WTC11 (cell line): ENCODE measurements at regions not wholly inside any gene's neighbourhood (a gene's known extent, or its start where the extent isn't known, plus 50 kb on each side); places are given as distances from the start of the nearest gene placed in this dataset.
"Not testable (repeated sequence)": the region's sequence is repeated elsewhere in the genome, so short reads cannot be mapped to it uniquely, and the experiment has no call there.

Experiments
- ATAC-seq: fragments of 200-7000 bp; cut with Tn5 transposase; 2 replicates; pipeline ENCODE4 v1.10.0; 2021; ENCODE audit warnings: mild to moderate bottlenecking, moderate library complexity
- CTCF ChIA-PET: fragments of 300-600 bp; sonication (Branson Sonifier 250); formaldehyde crosslinking; loops from one replicate; lab custom pipeline; 2021; ENCODE audit warnings: antibody characterized with exemption; lab: Charles Lee
- POLR2A ChIA-PET: fragments of 350-600 bp; sonication (Branson Sonifier 250); formaldehyde crosslinking; loops from one replicate; lab custom pipeline; 2021; ENCODE audit warnings: antibody characterized with exemption; lab: Charles Lee
- DNase-seq: peaks from one replicate; pipeline ENCODE4 v3.0.0; 2021; ENCODE audit warnings: low spot score
- H3K27ac Mint-ChIP-seq: 2 replicates; pipeline ENCODE4 v1.8.0; 2021; ENCODE audit warnings: mixed read lengths
- H3K27me3 Mint-ChIP-seq: 2 replicates; pipeline ENCODE4 v1.8.0; 2021; ENCODE audit warnings: low read depth, mild to moderate bottlenecking, moderate library complexity, mixed read lengths
- H3K36me3 Mint-ChIP-seq: 2 replicates; pipeline ENCODE4 v1.8.0; 2021; ENCODE audit warnings: mixed read lengths
- H3K4me1 Mint-ChIP-seq: 2 replicates; pipeline ENCODE4 v1.8.0; 2022; ENCODE audit warnings: mixed read lengths
- H3K4me3 Mint-ChIP-seq: 2 replicates; pipeline ENCODE4 v1.8.0; 2021; ENCODE audit warnings: mild to moderate bottlenecking, moderate library complexity, mixed read lengths
- H3K9me3 Mint-ChIP-seq: 2 replicates; pipeline ENCODE4 v1.8.0; 2021; ENCODE audit warnings: mixed read lengths
- CDX4 ChIP-seq: fragments of 250-450 bp; sonication (Bioruptor Pico); IDR thresholded peaks from 2 replicates; pipeline ENCODE4 v1.9.0; 2021; ENCODE audit warnings: moderate library complexity, mild to moderate bottlenecking, inconsistent platforms, borderline replicate concordance
- FOXP1 ChIP-seq: sonication (generic); formaldehyde crosslinking; IDR thresholded peaks from 2 replicates; pipeline ENCODE4 v1.8.0; 2022; ENCODE audit warnings: missing genetic modification reagents, mild to moderate bottlenecking, moderate library complexity, borderline replicate concordance
- IRF2 ChIP-seq: sonication (generic); formaldehyde crosslinking; IDR thresholded peaks from 2 replicates; pipeline ENCODE4 v1.8.0; 2022; ENCODE audit warnings: low read depth, missing genetic modification reagents, borderline replicate concordance
- MYBL2 ChIP-seq: sonication (generic); formaldehyde crosslinking; IDR thresholded peaks from 2 replicates; pipeline ENCODE4 v1.8.1; 2023; ENCODE audit warnings: mild to moderate bottlenecking, moderate library complexity, missing genetic modification reagents
- NFATC4 ChIP-seq: fragments of 250-450 bp; sonication (Bioruptor Pico); IDR thresholded peaks from 2 replicates; pipeline ENCODE4 v1.9.0; 2021; ENCODE audit warnings: mild to moderate bottlenecking
- NR1H2 ChIP-seq: sonication (generic); formaldehyde crosslinking; IDR thresholded peaks from 2 replicates; pipeline ENCODE4 v1.9.0; 2021; ENCODE audit warnings: mild to moderate bottlenecking, moderate library complexity, missing genetic modification reagents
- NR2C2 ChIP-seq: sonication (generic); formaldehyde crosslinking; IDR thresholded peaks from 2 replicates; pipeline ENCODE4 v1.8.0; 2022; ENCODE audit warnings: mild to moderate bottlenecking, missing genetic modification reagents
- SP1 ChIP-seq: sonication (generic); formaldehyde crosslinking; conservative IDR thresholded peaks from 2 replicates; pipeline ENCODE4 v1.8.1; 2022; ENCODE audit warnings: missing genetic modification reagents
- ZNF232 ChIP-seq: sonication (generic); formaldehyde crosslinking; IDR thresholded peaks from 2 replicates; pipeline ENCODE4 v1.8.0; 2022; ENCODE audit warnings: mild to moderate bottlenecking, missing genetic modification reagents
- TF ChIP-seq, protein P1 (sequence below): sonication (generic); formaldehyde crosslinking; IDR thresholded peaks from 2 replicates; pipeline ENCODE4 v1.8.1; 2022; ENCODE audit warnings: missing genetic modification reagents, borderline replicate concordance
- TF ChIP-seq, protein P2 (sequence below): sonication (generic); formaldehyde crosslinking; IDR thresholded peaks from 2 replicates; pipeline ENCODE4 v1.8.0; 2022; ENCODE audit warnings: mild to moderate bottlenecking, missing genetic modification reagents
- TF ChIP-seq, protein P3 (sequence below): sonication (generic); formaldehyde crosslinking; IDR thresholded peaks from 2 replicates; pipeline ENCODE4 v1.8.0; 2022; ENCODE audit warnings: mild to moderate bottlenecking, missing genetic modification reagents
- TF ChIP-seq, protein P4 (sequence below): sonication (generic); formaldehyde crosslinking; IDR thresholded peaks from 2 replicates; pipeline ENCODE4 v1.8.0; 2022; ENCODE audit warnings: mild to moderate bottlenecking, missing genetic modification reagents
- TF ChIP-seq, protein P5 (sequence below): fragments of 200-600 bp; IDR thresholded peaks from 2 replicates; pipeline ENCODE4 v1.8.0; 2022; ENCODE audit warnings: antibody characterized with exemption
- TF ChIP-seq, protein P6 (sequence below): fragments of 250-450 bp; sonication (Bioruptor Pico); IDR thresholded peaks from 2 replicates; pipeline ENCODE4 v1.9.0; 2021; ENCODE audit warnings: mild to moderate bottlenecking
- TF ChIP-seq, protein P7 (sequence below): fragments of 250-450 bp; sonication (Bioruptor Pico); IDR thresholded peaks from 2 replicates; pipeline ENCODE4 v1.9.0; 2021; ENCODE audit warnings: mild to moderate bottlenecking, borderline replicate concordance

- Mint-ChIP-seq H3K27ac (no peak overlapping the region), H3K27me3 (no peaks in the 10 kb centered on the region), H3K9me3 (peaks cover 29% of the 10 kb centered on the region), H3K4me3 (no peak overlapping the region), H3K4me1 (peaks cover 11% of the 10 kb centered on the region), H3K36me3 (peaks cover 15% of the 10 kb centered on the region)
- DNase-seq, result no peak
- ATAC-seq, result no peak
- ChIA-PET CTCF (no interaction called here), POLR2A (no interaction called here)
- TF ChIP-seq, protein P1, sequence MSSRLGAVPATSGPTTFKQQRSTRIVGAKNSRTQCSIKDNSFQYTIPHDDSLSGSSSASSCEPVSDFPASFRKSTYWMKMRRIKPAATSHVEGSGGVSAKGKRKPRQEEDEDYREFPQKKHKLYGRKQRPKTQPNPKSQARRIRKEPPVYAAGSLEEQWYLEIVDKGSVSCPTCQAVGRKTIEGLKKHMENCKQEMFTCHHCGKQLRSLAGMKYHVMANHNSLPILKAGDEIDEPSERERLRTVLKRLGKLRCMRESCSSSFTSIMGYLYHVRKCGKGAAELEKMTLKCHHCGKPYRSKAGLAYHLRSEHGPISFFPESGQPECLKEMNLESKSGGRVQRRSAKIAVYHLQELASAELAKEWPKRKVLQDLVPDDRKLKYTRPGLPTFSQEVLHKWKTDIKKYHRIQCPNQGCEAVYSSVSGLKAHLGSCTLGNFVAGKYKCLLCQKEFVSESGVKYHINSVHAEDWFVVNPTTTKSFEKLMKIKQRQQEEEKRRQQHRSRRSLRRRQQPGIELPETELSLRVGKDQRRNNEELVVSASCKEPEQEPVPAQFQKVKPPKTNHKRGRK (CRISPR knock-in tag), result no peak
- TF ChIP-seq NFATC4 (CRISPR knock-in tag), result no peak
- TF ChIP-seq, protein P2, sequence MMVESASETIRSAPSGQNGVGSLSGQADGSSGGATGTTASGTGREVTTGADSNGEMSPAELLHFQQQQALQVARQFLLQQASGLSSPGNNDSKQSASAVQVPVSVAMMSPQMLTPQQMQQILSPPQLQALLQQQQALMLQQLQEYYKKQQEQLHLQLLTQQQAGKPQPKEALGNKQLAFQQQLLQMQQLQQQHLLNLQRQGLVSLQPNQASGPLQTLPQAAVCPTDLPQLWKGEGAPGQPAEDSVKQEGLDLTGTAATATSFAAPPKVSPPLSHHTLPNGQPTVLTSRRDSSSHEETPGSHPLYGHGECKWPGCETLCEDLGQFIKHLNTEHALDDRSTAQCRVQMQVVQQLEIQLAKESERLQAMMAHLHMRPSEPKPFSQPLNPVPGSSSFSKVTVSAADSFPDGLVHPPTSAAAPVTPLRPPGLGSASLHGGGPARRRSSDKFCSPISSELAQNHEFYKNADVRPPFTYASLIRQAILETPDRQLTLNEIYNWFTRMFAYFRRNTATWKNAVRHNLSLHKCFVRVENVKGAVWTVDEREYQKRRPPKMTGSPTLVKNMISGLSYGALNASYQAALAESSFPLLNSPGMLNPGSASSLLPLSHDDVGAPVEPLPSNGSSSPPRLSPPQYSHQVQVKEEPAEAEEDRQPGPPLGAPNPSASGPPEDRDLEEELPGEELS, result no peak
- TF ChIP-seq NR1H2 (CRISPR knock-in tag), result no peak
- TF ChIP-seq CDX4, result no peak
- TF ChIP-seq, protein P3, sequence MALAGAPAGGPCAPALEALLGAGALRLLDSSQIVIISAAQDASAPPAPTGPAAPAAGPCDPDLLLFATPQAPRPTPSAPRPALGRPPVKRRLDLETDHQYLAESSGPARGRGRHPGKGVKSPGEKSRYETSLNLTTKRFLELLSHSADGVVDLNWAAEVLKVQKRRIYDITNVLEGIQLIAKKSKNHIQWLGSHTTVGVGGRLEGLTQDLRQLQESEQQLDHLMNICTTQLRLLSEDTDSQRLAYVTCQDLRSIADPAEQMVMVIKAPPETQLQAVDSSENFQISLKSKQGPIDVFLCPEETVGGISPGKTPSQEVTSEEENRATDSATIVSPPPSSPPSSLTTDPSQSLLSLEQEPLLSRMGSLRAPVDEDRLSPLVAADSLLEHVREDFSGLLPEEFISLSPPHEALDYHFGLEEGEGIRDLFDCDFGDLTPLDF, result no peak
Measured at GRCh38 chr3:118530350-118530922, 504.2 kb downstream of the IGSF11 start.

GRCh38 chr3:118530927-118531356, 503.7 kb downstream of the IGSF11 start:
- POLR2A ChIA-PET, CTCF ChIA-PET: not testable (repeated sequence)

GRCh38 chr3:118531816-118532215, 502.8 kb downstream of the IGSF11 start:
- H3K4me1 Mint-ChIP-seq, result peaks cover 7% of the 10 kb centered on the region
- H3K4me3 Mint-ChIP-seq, result no peak overlapping the region
- no peak for DNase-seq
- POLR2A ChIA-PET, result no interaction called here
- no peak overlapping the region for H3K27ac Mint-ChIP-seq
- H3K9me3 Mint-ChIP-seq, result peaks cover 24% of the 10 kb centered on the region
- CTCF ChIA-PET, result interaction anchor here (0.9 kb wide), 1 partner anchor 37 kb away, joined by 3 read pairs; no protein-coding TSS in a partner anchor
- no peaks in the 10 kb centered on the region for H3K27me3 Mint-ChIP-seq
- peaks cover 15% of the 10 kb centered on the region for H3K36me3 Mint-ChIP-seq
- no peak for ATAC-seq
- TF ChIP-seq, protein P4, sequence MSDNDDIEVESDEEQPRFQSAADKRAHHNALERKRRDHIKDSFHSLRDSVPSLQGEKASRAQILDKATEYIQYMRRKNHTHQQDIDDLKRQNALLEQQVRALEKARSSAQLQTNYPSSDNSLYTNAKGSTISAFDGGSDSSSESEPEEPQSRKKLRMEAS (CRISPR knock-in tag), result no peak
- TF ChIP-seq FOXP1 (CRISPR knock-in tag) (no peak), ZNF232 (CRISPR knock-in tag) (no peak), NR2C2 (CRISPR knock-in tag) (no peak), MYBL2 (CRISPR knock-in tag) (no peak), SP1 (CRISPR knock-in tag) (no peak), IRF2 (no peak)
- TF ChIP-seq, protein P5, sequence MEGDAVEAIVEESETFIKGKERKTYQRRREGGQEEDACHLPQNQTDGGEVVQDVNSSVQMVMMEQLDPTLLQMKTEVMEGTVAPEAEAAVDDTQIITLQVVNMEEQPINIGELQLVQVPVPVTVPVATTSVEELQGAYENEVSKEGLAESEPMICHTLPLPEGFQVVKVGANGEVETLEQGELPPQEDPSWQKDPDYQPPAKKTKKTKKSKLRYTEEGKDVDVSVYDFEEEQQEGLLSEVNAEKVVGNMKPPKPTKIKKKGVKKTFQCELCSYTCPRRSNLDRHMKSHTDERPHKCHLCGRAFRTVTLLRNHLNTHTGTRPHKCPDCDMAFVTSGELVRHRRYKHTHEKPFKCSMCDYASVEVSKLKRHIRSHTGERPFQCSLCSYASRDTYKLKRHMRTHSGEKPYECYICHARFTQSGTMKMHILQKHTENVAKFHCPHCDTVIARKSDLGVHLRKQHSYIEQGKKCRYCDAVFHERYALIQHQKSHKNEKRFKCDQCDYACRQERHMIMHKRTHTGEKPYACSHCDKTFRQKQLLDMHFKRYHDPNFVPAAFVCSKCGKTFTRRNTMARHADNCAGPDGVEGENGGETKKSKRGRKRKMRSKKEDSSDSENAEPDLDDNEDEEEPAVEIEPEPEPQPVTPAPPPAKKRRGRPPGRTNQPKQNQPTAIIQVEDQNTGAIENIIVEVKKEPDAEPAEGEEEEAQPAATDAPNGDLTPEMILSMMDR, result no peak
- TF ChIP-seq, protein P6, sequence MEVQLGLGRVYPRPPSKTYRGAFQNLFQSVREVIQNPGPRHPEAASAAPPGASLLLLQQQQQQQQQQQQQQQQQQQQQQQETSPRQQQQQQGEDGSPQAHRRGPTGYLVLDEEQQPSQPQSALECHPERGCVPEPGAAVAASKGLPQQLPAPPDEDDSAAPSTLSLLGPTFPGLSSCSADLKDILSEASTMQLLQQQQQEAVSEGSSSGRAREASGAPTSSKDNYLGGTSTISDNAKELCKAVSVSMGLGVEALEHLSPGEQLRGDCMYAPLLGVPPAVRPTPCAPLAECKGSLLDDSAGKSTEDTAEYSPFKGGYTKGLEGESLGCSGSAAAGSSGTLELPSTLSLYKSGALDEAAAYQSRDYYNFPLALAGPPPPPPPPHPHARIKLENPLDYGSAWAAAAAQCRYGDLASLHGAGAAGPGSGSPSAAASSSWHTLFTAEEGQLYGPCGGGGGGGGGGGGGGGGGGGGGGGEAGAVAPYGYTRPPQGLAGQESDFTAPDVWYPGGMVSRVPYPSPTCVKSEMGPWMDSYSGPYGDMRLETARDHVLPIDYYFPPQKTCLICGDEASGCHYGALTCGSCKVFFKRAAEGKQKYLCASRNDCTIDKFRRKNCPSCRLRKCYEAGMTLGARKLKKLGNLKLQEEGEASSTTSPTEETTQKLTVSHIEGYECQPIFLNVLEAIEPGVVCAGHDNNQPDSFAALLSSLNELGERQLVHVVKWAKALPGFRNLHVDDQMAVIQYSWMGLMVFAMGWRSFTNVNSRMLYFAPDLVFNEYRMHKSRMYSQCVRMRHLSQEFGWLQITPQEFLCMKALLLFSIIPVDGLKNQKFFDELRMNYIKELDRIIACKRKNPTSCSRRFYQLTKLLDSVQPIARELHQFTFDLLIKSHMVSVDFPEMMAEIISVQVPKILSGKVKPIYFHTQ (CRISPR knock-in tag), result no peak
- TF ChIP-seq, protein P7, sequence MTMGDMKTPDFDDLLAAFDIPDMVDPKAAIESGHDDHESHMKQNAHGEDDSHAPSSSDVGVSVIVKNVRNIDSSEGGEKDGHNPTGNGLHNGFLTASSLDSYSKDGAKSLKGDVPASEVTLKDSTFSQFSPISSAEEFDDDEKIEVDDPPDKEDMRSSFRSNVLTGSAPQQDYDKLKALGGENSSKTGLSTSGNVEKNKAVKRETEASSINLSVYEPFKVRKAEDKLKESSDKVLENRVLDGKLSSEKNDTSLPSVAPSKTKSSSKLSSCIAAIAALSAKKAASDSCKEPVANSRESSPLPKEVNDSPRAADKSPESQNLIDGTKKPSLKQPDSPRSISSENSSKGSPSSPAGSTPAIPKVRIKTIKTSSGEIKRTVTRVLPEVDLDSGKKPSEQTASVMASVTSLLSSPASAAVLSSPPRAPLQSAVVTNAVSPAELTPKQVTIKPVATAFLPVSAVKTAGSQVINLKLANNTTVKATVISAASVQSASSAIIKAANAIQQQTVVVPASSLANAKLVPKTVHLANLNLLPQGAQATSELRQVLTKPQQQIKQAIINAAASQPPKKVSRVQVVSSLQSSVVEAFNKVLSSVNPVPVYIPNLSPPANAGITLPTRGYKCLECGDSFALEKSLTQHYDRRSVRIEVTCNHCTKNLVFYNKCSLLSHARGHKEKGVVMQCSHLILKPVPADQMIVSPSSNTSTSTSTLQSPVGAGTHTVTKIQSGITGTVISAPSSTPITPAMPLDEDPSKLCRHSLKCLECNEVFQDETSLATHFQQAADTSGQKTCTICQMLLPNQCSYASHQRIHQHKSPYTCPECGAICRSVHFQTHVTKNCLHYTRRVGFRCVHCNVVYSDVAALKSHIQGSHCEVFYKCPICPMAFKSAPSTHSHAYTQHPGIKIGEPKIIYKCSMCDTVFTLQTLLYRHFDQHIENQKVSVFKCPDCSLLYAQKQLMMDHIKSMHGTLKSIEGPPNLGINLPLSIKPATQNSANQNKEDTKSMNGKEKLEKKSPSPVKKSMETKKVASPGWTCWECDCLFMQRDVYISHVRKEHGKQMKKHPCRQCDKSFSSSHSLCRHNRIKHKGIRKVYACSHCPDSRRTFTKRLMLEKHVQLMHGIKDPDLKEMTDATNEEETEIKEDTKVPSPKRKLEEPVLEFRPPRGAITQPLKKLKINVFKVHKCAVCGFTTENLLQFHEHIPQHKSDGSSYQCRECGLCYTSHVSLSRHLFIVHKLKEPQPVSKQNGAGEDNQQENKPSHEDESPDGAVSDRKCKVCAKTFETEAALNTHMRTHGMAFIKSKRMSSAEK (CRISPR knock-in tag), result no peak

More at GRCh38 chr3:118530927-118531356, 503.7 kb downstream of the IGSF11 start:
- ATAC-seq, H3K27me3 Mint-ChIP-seq, H3K27ac Mint-ChIP-seq, H3K4me3 Mint-ChIP-seq, DNase-seq: not testable (repeated sequence)
- Mint-ChIP-seq H3K9me3 (peaks cover 24% of the 10 kb centered on the region), H3K36me3 (peaks cover 15% of the 10 kb centered on the region), H3K4me1 (peaks cover 11% of the 10 kb centered on the region)
